PC-3 (cell line): ENCODE measurements at regions not wholly inside any gene's neighbourhood (a gene's known extent, or its start where the extent isn't known, plus 50 kb on each side); places are given as distances from the start of the nearest gene placed in this dataset.
A peak's percentile ranks its signal among the peaks of the same experiment; 100 is the strongest.

Experiments used
- ATAC-seq: fragments of 200-7000 bp; cut with Tn5 transposase; 2 replicates; pipeline ENCODE4 v1.9.1; 2020; ENCODE audit warnings: mild to moderate bottlenecking, moderate library complexity
- BruUV-seq: library from RNA; stranded (reverse); fragments of 400-500 nt; replicated peaks from 2 replicates; lab custom pipeline; 2021; lab: Mats Ljungman, UMichigan
- CTCF ChIA-PET: fragments of 300-600 bp; sonication (Branson Sonifier 250); formaldehyde crosslinking; loops from one replicate; lab custom pipeline; 2022; ENCODE audit warnings: antibody characterized with exemption; lab: Charles Lee
- POLR2A ChIA-PET: fragments of 300-600 bp; sonication (Branson Sonifier 250); formaldehyde crosslinking; loops from one replicate; lab custom pipeline; 2022; ENCODE audit warnings: antibody characterized with exemption; ENCODE audit not compliant: unreplicated experiment; lab: Charles Lee
- DNase-seq: peaks from one replicate; pipeline ENCODE4 v3.0.0-alpha.2; 2015
- H2AFZ ChIP-seq: fragments of 300-600 bp; sonication (generic); 2 replicates; pipeline ENCODE4 v1.6.0; 2016; ENCODE audit warnings: antibody characterized with exemption, low read length
- H3F3A ChIP-seq: fragments of 300-600 bp; sonication (generic); one replicate; pipeline ENCODE4 v1.6.0; 2017; ENCODE audit warnings: antibody characterized with exemption, low read length, control low read depth, mild to moderate bottlenecking; ENCODE audit not compliant: unreplicated experiment
- H3K27ac ChIP-seq: fragments of 300-600 bp; sonication (generic); 2 replicates; pipeline ENCODE4 v1.5.1; 2016; ENCODE audit warnings: mild to moderate bottlenecking, low read length
- H3K27me3 ChIP-seq: fragments of 300-600 bp; sonication (generic); 2 replicates; pipeline ENCODE4 v1.6.1; 2016; ENCODE audit warnings: low read length, mixed read lengths
- H3K36me3 ChIP-seq: fragments of 300-600 bp; sonication (generic); 2 replicates; pipeline ENCODE4 v1.6.1; 2016; ENCODE audit warnings: low read depth, mixed run types, low read length, mixed read lengths
- H3K4me1 ChIP-seq: fragments of 300-600 bp; sonication (generic); 2 replicates; pipeline ENCODE4 v1.5.1; 2016; ENCODE audit warnings: low read length; ENCODE audit not compliant: insufficient read depth
- H3K4me2 ChIP-seq: fragments of 300-600 bp; sonication (generic); 2 replicates; pipeline ENCODE4 v1.6.0; 2016; ENCODE audit warnings: low read length
- H3K4me3 ChIP-seq: fragments of 300-600 bp; sonication (generic); 2 replicates; pipeline ENCODE4 v1.5.1; 2016; ENCODE audit warnings: mild to moderate bottlenecking, low read length, mixed read lengths
- H3K79me2 ChIP-seq: fragments of 300-600 bp; sonication (generic); 2 replicates; pipeline ENCODE4 v1.6.1; 2017; ENCODE audit warnings: low read length, mixed read lengths
- H3K9ac ChIP-seq: fragments of 300-600 bp; sonication (generic); 2 replicates; pipeline ENCODE4 v1.6.0; 2016; ENCODE audit warnings: mild to moderate bottlenecking, low read length
- H3K9me2 ChIP-seq: fragments of 300-600 bp; sonication (generic); replicated peaks from 2 replicates; pipeline ENCODE4 v1.6.1; 2016; ENCODE audit warnings: mixed run types, low read length, mixed read lengths
- H3K9me3 ChIP-seq: fragments of 300-600 bp; sonication (generic); 2 replicates; pipeline ENCODE4 v1.6.1; 2016; ENCODE audit warnings: low read length, mixed read lengths
- H4K20me1 ChIP-seq: fragments of 300-600 bp; sonication (generic); 2 replicates; pipeline ENCODE4 v1.6.1; 2016; ENCODE audit warnings: low read length, mixed read lengths
- EZH2 ChIP-seq: fragments of 300-600 bp; sonication (generic); IDR thresholded peaks from one replicate; pipeline ENCODE4 v1.6.1; 2017; ENCODE audit warnings: antibody characterized with exemption, mild to moderate bottlenecking, low read length; ENCODE audit not compliant: unreplicated experiment
- EZH2phosphoT487 ChIP-seq: fragments of 300-600 bp; sonication (generic); IDR thresholded peaks from 2 replicates; pipeline ENCODE4 v1.6.1; 2018; ENCODE audit warnings: mild to moderate bottlenecking, antibody characterized with exemption, low read length, borderline replicate concordance
- intact Hi-C: fragments of 100-400 bp; cut with micrococcal nuclease; formaldehyde crosslinking; loops from 2 replicates; pipeline ENCODE4 v1.9.0; 2023
- TF ChIP-seq, protein P1 (sequence below): fragments of 300-600 bp; sonication (generic); conservative IDR thresholded peaks from 2 replicates; pipeline ENCODE4 v1.5.1; 2017; ENCODE audit warnings: antibody characterized with exemption, low read depth, mild to moderate bottlenecking, low read length

DNA sequence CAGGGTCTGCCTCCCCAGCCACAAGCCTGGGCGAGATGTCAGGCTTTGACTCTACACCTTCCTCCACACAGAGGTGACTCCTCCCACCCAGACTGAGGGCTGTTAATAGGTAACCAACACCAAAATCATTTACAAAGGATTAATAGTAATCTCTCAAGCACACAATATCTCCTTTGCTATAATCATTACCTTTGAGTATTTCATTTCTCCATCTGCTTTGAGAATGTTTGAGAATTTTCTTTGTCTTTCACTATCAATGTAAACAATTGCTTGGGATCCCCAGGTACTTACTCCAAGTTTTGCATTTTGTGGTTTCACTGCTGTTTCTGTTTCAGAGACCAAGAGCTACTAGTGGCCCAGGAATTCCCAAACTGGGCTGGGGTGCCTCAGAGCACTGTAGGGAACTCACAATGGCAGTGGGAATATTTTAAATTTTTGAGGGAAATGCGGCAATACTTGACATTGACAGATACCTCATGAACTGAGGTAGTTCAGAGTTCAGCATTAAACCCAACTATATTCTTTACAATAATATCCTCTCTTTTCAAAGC is 166.4 kb upstream of the MGAT5 start:
- no peak for TF ChIP-seq EZH2phosphoT487
- TF ChIP-seq, protein P1, sequence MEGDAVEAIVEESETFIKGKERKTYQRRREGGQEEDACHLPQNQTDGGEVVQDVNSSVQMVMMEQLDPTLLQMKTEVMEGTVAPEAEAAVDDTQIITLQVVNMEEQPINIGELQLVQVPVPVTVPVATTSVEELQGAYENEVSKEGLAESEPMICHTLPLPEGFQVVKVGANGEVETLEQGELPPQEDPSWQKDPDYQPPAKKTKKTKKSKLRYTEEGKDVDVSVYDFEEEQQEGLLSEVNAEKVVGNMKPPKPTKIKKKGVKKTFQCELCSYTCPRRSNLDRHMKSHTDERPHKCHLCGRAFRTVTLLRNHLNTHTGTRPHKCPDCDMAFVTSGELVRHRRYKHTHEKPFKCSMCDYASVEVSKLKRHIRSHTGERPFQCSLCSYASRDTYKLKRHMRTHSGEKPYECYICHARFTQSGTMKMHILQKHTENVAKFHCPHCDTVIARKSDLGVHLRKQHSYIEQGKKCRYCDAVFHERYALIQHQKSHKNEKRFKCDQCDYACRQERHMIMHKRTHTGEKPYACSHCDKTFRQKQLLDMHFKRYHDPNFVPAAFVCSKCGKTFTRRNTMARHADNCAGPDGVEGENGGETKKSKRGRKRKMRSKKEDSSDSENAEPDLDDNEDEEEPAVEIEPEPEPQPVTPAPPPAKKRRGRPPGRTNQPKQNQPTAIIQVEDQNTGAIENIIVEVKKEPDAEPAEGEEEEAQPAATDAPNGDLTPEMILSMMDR, result no peak
- TF ChIP-seq EZH2, result no peak
- ATAC-seq (no peak), DNase-seq (no peak)
- no peak overlapping the region for H3K4me2 ChIP-seq
- no peaks in the 10 kb centered on the region for H3K27me3 ChIP-seq
- ChIA-PET CTCF (no interaction called here), POLR2A (no interaction called here)
- H3K4me3 ChIP-seq, result no peak overlapping the region
- no peaks in the 10 kb centered on the region for H3F3A ChIP-seq
- BruUV-seq, result no TSS peak
- peaks cover 11% of the 10 kb centered on the region for H3K4me1 ChIP-seq
- H3K36me3 ChIP-seq, result no peaks in the 10 kb centered on the region
- H3K79me2 ChIP-seq, result no peaks in the 10 kb centered on the region
- intact Hi-C loops, result no loop called here
- no peak overlapping the region for H3K27ac ChIP-seq
- no peak overlapping the region for H3K9ac ChIP-seq
- H2AFZ ChIP-seq, result no peak overlapping the region
- no peaks in the 10 kb centered on the region for H3K9me3 ChIP-seq
- no peaks in the 10 kb centered on the region for H4K20me1 ChIP-seq
- H3K9me2 ChIP-seq, result no peaks in the 10 kb centered on the region

GRCh38 chr2:134089454-134089853 is 164.4 kb upstream of the MGAT5 start:
- ATAC-seq, result no peak
- TF ChIP-seq, protein P1, result no peak
- TF ChIP-seq EZH2 (no peak), EZH2phosphoT487 (no peak)

GRCh38 chr2:134097740-134098139 is 156.1 kb upstream of the MGAT5 start:
- H3K36me3 ChIP-seq, result no peaks in the 10 kb centered on the region
- ChIA-PET POLR2A (no interaction called here), CTCF (no interaction called here)
- H3K27ac ChIP-seq, result no peak overlapping the region
- DNase-seq (no peak), ATAC-seq (no peak)
- no peak overlapping the region for H3K4me3 ChIP-seq
- H2AFZ ChIP-seq, result no peak overlapping the region
- TF ChIP-seq, protein P1, result no peak
- TF ChIP-seq EZH2 (no peak), EZH2phosphoT487 (no peak)
- intact Hi-C loops, result no loop called here
- H3K4me1 ChIP-seq, result peaks cover 7% of the 10 kb centered on the region
- no peaks in the 10 kb centered on the region for H3K9me3 ChIP-seq
- no peaks in the 10 kb centered on the region for H4K20me1 ChIP-seq
- no peaks in the 10 kb centered on the region for H3K9me2 ChIP-seq
- no peaks in the 10 kb centered on the region for H3F3A ChIP-seq
- no peak overlapping the region for H3K4me2 ChIP-seq
- BruUV-seq, result no TSS peak
- no peaks in the 10 kb centered on the region for H3K79me2 ChIP-seq
- no peaks in the 10 kb centered on the region for H3K27me3 ChIP-seq
- H3K9ac ChIP-seq, result no peak overlapping the region

More at GRCh38 chr2:134089454-134089853, 164.4 kb upstream of the MGAT5 start:
- H4K20me1 ChIP-seq, result no peaks in the 10 kb centered on the region
- H3K27ac ChIP-seq, result no peak overlapping the region
- peaks cover 8% of the 10 kb centered on the region for H3K4me1 ChIP-seq
- CTCF ChIA-PET, result no interaction called here
- H3K9ac ChIP-seq, result no peak overlapping the region
- H3K4me2 ChIP-seq, result no peak overlapping the region
- H3K4me3 ChIP-seq, result no peak overlapping the region
- DNase-seq, result peak; percentile 15
- H3K36me3 ChIP-seq, result no peaks in the 10 kb centered on the region
- no peaks in the 10 kb centered on the region for H3K79me2 ChIP-seq
- intact Hi-C loops, result no loop called here
- H3K9me2 ChIP-seq, result no peaks in the 10 kb centered on the region
- no peak overlapping the region for H2AFZ ChIP-seq
- H3K9me3 ChIP-seq, result no peaks in the 10 kb centered on the region
- POLR2A ChIA-PET, result no interaction called here
- no TSS peak for BruUV-seq
- no peaks in the 10 kb centered on the region for H3K27me3 ChIP-seq
- H3F3A ChIP-seq, result no peaks in the 10 kb centered on the region
